Left kidney (tissue), 1 donor: ENCODE measurements at regions not wholly inside any gene's neighbourhood (a gene's known extent, or its start where the extent isn't known, plus 50 kb on each side); places are given as distances from the start of the nearest gene placed in this dataset.
A peak's percentile ranks its signal among the peaks of the same experiment; 100 is the strongest.

Source experiments
- DNase-seq: peaks from one replicate; pipeline ENCODE4 v3.0.0-alpha.2; 2013

DNA sequence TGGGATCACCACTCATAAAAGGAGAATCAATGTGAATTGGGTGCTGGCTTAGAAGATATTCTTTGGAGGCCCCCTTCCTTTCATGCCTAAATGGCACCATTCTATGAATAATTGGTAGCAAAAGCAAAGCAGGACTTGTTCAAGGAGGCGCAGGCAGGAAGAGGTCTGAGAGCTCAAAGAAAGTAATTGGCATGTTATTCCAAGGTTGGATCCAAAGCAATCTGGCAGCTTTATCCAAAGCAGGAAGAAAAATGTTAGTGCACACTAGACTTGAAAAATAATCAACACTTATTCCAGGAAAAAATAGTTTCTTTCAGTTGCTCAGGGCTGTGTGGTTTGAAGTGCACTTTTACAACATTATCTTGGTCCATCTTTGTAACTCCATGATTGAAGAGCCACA, 326.4 kb downstream of the NUAK1 start:
- no peak for DNase-seq

DNA sequence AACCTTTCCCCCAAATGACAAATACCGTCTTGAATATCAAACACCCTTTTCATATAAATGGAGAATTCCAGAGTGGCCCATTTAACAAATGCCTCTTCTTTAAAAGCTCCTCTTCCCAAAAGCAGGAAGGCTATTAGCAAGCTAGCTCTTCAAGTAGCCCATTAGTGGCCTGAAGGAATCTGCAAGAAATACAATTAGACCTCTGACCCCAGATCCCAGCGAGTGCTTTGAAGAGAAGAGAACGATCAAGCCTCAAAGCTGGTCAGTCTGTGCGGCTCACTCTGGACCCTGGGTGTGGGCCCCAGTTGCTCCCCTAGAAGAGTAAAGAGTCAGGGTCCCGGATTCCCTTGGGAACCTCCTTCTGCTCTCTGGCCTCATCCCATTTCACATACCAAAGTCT, 325.6 kb downstream of the NUAK1 start:
- no peak for DNase-seq

DNA sequence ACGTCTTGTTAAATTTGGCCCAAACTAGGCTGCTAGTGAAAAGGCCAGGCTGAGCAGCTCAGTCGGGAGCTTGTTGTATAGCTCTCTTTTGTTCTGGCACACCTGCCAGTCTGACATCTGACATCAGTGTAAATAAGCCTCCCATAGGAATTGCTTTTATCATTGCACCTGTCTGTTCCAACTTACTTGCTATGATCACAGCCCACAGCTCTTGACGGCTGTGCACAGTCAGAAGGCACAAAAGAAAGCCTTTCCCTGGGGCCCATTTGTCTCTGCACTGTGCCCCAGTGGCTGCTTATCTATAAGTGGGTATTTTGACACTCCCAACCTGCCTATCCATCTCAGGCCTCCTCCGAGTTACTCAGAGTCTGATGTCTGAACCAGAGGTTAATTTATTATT, 324.5 kb downstream of the NUAK1 start:
- DNase-seq: no peak

DNA sequence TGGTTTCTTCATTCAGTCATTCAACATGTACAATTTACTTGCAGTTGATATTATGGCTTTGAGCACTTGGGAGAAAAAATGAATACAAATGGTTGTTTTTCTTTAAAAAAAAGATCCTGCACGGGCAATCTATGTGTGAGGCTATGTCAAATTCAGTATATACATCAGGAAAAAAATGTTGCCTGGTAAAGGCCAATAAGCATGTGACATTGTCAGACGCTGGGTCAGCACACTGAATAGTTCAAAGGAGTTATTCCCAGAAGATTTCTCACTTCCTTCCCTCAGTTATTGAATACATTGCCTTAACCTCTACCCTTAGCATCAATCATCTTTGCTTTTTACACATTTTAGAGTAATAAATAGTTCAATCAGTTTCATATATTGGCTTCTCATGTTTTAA, 319.2 kb downstream of the NUAK1 start:
- DNase-seq: no peak

DNA sequence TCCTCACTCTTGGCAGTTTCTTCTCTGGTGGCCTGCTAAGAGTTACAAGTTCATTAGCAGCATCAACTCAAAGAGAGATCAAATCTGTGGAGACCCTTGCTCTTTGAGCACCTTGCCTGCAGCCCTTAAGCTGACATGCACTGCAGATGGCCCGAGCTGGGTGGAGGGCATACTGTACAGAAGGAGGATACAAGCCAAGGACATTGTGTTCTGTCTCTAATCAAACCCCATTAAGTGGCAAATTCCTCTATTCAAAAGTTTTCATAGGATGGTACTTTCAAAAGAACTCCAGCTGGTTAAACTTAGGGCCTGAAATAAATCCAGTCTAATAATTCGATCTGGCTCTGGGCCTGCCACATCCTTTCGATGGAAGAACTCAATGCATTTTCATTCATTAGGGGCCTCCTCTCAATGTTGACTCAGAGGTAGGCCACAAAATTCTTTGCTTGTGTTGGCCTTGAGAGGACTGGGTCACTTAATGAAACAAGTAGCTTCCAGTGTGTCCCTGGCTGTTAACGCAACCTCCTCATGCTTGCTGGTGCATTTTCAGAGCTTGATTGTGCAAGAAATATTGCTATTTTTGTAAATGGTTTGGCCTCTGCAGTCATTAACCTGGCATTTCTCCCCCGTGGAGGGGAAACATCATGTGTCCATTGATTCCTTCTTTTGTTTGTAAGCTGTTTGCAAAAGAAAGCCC, 318.2 kb downstream of the NUAK1 start:
- no peak for DNase-seq

DNA sequence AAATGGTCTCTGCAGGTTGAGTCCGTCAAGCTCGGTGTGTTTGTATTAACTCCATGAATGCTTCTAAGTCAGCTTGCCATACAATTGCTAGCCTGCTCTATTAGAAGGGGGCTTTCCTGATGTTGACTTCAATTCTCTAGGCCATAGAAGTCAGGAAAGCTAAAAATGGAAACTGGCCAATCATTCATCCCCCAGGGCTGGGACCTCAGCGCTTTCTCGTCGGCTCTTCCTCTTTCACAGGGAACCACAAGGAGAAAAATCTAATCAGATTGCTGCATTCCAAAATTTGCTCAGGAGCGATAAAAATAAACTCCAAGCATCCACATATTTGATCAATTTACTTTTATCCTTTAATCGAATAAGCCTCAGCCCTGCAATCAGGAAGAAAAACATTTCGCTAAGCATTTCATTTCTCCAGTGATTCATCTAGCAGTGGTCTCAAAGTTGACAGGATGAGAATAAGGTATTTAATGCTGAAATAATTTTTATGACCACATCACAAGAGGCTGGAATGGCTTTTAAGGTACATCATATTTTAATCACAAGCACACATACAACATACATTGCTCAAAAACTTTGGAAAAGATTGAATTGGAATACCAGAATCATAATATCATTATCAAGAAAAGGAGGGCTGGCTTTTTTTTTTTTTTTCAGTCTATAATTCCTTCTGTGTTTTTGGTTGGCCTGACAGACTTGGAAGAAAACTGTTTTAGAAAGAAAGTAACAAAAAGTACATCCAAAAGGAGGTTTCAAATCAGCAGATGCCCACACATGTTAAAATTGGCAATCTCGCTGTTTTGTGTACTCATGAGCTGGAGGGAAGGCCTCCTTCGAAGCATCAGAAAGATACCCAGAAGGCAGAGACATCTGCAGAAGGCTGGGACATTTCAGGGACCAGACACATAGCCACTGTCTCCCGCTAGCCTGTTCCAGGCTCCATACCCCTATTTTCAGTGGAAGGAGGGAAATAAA, 316.3 kb downstream of the NUAK1 start:
- DNase-seq: peak; percentile 5

DNA sequence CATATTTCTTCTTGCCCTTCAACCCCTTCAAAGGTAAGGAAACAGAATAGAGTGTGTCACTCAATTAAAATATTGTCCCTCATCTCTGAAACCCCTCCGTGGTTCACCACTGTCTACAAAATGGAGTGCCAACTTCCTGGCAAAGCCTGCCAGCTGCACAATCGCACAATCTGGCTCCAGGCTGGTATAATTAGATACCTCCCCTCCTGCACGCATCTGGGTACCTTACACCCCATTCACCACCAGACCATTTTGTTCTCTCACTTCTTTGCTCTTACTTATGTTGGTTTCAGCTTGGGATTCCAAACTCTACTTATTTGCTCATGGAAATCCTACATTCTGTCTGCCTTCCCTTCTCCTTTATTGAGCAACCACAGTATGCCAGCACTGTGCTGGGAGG, 314.9 kb downstream of the NUAK1 start:
- no peak for DNase-seq

DNA sequence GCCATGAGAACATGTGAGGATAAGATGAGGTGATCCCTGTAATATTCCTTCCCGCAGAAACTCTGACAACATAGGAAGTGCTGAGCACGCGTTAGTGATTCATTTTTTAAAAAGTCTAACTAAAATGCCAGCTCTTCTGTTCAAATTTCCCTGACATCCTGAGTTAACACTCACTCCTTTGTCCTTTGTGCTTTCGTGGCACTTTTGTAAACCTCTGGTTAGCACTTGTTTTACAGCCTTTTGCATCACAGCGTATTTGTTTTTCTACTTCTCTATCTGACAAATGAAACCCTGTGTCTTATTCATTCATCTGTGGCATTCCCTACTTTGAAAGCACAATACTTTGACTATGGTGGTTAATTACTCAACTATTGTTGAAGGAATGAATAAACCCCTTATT, 313.6 kb downstream of the NUAK1 start:
- DNase-seq: no peak

DNA sequence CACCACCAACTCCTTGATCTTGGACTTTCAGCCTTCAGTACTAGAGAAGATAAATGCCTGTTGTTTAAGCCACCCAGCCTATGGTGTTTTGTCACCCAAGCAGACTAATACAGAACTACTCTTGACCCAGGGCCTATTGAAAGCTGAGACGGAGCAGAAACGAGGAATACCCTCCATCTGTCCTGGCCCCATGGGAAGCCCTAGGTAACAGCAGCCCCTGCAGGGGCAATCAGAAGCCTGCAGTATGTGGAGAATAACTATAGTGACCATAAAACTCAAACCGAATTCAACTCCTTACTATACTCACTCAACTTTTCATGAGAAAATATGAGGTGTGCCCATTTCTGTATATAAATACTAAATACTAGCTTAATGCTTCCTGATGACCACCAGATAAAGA, 307.4 kb downstream of the NUAK1 start:
- DNase-seq: no peak

DNA sequence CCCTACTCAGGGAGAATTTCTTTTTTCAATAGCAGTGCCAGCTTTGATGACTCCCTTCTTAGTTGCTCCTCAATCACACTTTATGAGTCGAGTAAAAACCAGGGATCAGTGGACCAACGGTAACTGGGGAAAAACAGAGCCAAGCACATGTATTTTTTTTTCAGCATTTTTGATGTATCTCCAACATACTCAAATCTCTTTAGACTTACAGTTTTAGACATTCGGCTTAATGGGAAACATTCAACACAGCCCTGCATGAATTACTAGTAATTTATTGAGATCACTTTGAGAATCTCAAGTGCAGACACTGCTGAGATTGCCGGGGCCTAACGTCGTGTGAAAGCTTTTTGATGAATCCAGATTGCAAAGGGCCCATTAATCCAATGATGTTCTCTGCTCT, 306.7 kb downstream of the NUAK1 start:
- DNase-seq: no peak

DNA sequence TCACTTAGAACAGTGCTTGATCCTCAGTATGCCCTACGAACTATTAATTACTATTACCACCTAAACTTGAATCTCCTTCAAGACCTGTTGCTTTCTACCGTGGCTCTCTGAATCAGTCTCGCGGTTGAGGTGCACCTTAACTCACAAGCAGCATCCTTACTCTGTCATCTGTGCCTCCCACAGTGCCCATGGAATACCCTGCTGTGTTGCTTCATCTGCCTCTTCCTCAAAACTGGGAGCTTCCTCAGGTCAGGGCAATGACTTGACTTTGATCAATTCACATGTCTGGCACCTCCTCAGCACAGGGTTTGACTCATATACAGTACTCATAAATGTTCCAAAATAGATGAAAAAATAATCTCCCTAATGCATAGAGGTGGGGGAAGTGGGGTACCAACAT, 305.9 kb downstream of the NUAK1 start:
- no peak for DNase-seq

DNA sequence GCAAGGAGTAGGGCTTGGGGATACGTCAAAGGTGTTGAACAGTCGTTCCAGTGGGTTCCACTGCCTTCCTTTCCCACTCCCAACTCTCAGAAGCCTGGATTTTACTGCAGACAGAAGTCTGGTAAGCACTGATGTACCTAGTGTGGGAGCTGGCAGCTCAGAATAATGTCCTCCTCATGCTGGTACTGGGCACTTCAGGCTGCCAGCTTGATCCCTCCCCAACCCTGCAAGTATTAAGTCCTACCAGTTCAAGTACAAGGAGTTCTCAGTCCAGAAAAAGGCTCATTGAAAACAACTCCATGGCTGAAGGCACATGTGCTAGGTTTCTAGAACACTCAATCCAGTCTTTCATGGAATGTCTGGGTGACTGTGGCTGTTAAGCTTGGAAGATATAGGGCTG, 304.3 kb downstream of the NUAK1 start:
- DNase-seq: no peak

DNA sequence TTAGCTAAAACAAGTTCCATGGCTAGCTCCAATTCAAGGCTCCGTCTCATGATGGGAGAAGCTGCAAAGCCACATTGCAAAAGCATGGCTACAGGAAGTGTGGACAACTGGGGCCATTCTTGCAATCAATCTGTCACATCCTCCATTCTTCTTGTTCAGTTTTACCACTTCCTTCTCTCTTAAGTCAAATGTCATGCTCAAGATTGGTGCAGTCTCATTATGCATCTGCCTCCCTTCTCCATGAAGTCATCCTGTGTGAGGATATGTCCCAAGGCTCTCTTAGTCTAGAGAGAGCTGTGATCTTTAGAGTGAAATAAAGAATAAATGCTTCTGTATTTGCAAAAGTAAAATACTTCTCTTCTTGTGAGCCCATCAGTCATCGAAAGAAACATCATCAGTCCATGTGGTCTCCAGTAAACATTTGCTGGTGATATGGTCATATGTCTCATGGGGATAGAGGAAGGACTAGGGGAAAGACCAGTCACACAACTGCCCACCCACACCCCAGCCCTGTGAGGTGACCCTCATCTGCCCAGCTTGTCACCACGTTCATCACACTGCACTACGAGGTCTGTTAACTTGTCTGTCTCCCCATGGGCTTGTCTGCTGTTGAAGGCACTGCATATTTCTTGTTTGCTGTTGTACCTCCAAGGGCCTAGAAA, 303.0 kb downstream of the NUAK1 start:
- DNase-seq: no peak

DNA sequence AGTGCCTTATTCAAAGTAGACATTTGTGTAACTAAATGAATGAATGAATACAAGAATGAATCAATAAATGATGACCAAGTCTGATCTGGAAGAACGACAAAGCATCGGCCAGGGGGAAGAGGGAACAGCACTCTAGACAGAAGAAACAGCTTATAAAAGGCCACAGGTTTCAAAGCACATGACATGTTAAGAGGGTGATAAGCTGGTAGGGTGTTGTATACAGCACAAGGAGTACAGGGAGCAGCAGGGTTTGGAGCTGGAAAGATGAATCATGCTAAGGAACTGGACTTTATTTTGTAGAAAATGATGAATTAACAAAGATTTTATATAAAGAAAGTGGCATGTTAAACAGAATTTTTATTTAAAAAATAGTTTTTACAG, 302.5 kb downstream of the NUAK1 start:
- DNase-seq: no peak

DNA sequence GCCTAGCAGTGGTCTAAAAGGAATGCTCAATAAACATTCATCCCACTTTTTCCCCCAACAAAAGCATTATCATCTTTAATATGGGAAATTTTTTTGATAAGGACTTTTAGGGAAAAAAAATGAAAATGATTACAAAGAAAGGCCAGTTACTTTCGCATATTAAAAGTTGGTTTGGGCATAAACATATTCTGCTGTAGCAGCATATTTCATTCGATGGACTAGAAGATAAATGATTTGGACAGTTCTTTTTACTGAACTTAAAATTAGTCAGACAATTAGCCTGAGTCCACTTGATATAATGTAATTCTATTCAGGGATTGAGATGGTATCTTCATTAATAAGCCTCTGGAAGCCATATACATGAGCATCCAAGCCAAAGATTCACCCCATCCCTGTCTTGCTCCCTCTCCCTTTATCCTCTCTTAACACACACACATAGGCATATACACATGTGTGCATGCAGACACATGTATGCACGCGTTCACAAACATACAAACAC, 299.1 kb downstream of the NUAK1 start:
- DNase-seq: no peak

DNA sequence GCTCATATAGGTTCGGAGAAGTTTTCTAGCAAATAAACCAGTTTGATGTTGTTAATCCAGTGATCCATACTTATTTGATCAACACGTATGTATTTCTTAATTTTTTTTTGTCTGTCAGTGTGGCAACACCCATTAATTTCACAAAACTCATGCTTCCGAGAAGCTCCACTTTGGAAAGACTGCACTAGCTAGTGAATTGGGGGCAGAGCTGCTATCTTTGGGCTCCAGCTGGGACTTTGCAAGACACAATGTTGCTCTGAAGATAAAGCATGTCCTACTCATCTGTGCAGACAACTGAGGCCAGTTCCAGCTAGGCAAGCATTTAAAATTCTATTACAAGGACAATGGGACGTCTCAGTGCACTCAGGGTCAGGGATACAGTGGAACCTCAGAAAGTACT, 298.4 kb downstream of the NUAK1 start:
- no peak for DNase-seq

DNA sequence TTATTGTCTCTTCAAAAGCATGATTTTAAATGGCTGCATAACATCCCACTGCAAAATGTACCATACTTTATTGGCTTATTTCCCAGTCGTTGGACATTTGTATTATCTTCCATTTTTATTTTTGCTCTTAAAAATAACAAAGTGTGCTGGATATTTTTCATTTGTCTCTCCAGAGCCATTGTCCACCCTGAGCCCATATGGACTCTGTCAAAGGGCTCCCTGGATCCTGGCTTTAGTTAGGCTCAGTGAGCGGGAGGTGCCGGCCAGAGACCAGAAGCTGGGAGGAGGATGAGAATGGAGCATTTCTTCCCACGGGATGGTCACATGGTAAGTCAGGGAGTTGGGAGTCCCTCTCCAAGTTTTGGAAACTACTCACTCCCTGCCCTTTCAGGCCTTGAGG, 296.9 kb downstream of the NUAK1 start:
- peak; percentile 52 for DNase-seq

DNA sequence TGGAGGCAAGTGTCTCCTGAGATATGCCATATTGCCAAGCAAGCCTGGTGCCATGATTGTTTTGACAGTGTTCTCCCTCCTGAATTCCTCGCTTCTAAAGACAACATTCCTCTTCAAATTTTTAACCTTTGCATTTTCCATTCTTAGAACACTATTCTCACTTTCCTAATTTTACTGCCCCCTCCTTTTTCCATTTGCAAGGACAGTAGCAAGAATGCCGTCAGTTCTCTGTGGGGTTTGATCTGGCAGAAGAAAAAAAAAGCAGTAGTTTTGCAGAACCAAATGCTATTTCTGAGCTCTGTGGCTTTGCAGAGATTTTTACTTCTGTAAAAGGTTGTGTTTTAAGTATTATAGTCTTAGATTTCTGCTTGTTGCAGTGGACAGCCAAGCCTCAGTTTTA, 295.2 kb downstream of the NUAK1 start:
- no peak for DNase-seq

DNA sequence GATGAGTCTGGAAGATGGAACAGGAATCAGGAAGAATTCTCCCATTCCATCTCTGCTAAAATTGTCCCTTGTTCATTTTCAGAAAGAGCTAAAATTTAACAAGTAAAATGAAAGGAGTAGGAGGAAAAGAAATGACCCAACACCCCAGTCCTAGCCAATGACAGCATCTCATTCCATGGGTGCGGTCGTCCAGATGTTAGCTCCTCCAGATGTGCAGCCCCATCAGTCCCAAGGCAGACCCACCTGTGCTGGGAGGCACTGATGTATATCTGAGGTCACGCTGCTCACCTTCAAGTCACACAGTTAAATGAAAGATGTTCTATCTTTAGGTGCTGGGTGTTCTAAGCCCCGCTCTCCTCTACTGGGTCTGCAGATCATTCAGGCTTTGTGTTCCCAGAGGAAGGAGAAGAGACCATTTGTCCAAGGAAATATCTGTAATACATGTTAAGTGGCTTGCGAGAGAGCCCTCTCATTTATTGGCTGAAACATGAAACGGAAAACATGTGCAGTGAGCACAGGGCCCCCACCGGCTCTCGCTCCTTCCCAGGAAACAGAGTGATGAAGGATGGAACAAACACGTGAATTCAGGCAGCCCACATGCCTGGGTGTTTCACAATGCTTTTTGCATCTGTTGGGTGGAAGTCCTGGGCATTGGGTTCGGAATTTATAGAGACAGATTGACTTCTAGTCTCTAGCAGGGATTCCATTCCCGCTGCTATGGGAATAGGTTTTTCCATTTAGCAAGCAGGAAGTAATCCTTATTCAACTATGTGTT, 294.6 kb downstream of the NUAK1 start:
- no peak for DNase-seq

DNA sequence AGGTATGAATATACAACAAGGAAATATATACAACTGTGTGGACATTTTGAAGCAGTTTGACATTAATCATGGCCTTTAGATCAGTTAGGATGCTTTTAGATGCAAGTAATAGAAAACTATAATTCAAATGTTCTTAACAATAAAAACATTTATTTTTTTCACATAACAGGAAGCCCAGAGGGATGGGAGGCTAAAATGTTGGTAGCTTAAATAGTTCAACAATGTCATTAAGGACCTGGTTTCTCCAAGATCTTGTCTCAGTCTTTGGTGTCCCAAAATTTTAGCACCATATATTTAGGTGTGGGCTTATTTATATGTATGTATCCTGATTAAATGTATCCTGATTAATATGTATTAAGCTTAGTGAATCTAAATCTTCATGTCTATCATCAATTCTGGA, 292.4 kb downstream of the NUAK1 start:
- DNase-seq: no peak

DNA sequence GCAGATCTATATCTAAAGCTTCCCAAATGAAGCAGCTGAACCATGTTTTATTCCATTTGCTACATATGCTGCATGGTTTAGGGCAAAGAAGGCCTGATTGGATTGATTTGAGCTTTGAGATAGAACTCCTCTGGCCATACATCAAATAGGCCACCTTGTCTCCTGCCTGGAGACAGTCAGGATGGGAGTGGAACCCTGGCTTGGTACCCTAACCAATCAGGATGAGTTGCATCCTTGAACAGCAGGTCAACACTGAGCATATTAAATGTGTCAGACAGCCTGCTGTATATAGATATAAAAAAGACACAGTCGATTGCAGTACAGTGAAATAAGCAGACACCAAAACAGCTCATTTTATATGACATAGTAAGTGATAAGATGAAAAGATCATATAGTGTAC, 291.7 kb downstream of the NUAK1 start:
- DNase-seq: no peak

DNA sequence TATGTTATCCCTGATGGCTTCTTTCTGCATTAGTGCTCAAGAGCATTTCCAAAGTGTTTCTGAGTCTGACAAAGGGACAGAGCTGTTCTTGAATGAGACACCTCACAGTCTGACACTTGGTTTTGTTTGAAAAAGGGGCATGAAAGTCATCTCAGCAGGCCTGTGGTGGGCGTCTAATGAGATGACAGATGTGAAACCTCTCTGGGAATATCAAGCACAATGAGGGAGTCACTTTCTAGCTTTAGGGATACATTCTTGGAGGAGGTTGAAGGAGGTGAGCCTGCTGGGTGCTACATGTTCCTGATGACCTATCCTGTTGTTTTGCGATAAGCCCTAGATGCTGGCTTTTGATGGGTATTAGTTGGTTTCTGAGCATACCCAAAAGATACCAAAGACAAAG, 290.5 kb downstream of the NUAK1 start:
- no peak for DNase-seq
